H1 (cell line): ENCODE measurements at regions not wholly inside any gene's neighbourhood (a gene's known extent, or its start where the extent isn't known, plus 50 kb on each side); places are given as distances from the start of the nearest gene placed in this dataset.

Experiments
- CTCF ChIA-PET: fragments of 300-600 bp; sonication (Branson Sonifier 250); formaldehyde crosslinking; loops from one replicate; lab custom pipeline; 2021; ENCODE audit not compliant: partially characterized antibody; lab: Charles Lee
- POLR2A ChIA-PET: fragments of 300-600 bp; sonication (Branson Sonifier 250); formaldehyde crosslinking; loops from one replicate; lab custom pipeline; 2021; ENCODE audit warnings: inconsistent platforms; ENCODE audit not compliant: partially characterized antibody; lab: Charles Lee
- DNase-seq, 2 experiments: peaks; one replicate each; pipeline versions ENCODE4 v3.0.0 to v3.0.0-alpha.2; 2010 to 2022; ENCODE audit warnings: low spot score in 2 of 2, low read depth in 1 of 2, mixed read lengths in 1 of 2
- FAIRE-seq: peaks from 2 replicates; lab custom pipeline; 2011; peaks lifted over from hg19 to GRCh38; lab: Jason Lieb, UNC
- H2AFZ ChIP-seq: 2 replicates; pipeline ENCODE4 v1.8.1; 2012; ENCODE audit warnings: low read length, inconsistent platforms
- H2AK5ac ChIP-seq: 2 replicates; pipeline ENCODE4 v1.6.1; 2013; ENCODE audit warnings: low read depth, low read length
- H2BK120ac ChIP-seq: replicated peaks from 2 replicates; pipeline ENCODE3; 2013; ENCODE audit warnings: low read depth, low read length, inconsistent platforms
- H2BK12ac ChIP-seq: 2 replicates; pipeline ENCODE4 v1.6.1; 2013; ENCODE audit warnings: low read depth, low read length
- H2BK15ac ChIP-seq: 2 replicates; pipeline ENCODE4 v1.6.1; 2013; ENCODE audit warnings: low read length
- H2BK20ac ChIP-seq: 2 replicates; pipeline ENCODE4 v1.6.1; 2013; ENCODE audit warnings: low read length
- H2BK5ac ChIP-seq: 2 replicates; pipeline ENCODE4 v1.6.1; 2013; ENCODE audit warnings: low read depth, low read length
- H3K14ac ChIP-seq: 2 replicates; pipeline ENCODE4 v1.6.1; 2013; ENCODE audit warnings: inconsistent platforms; ENCODE audit not compliant: insufficient read length
- H3K18ac ChIP-seq: 2 replicates; pipeline ENCODE4 v1.6.1; 2013; ENCODE audit warnings: low read length; ENCODE audit errors: extremely low read depth
- H3K23ac ChIP-seq: 2 replicates; pipeline ENCODE4 v1.6.1; 2013; ENCODE audit warnings: inconsistent platforms; ENCODE audit not compliant: insufficient read length
- H3K23me2 ChIP-seq: 2 replicates; pipeline ENCODE4 v1.6.1; 2013; ENCODE audit warnings: low read depth, low read length
- H3K27ac ChIP-seq: 2 replicates; pipeline ENCODE4 v1.6.1; 2011; ENCODE audit warnings: low read depth, low read length, inconsistent platforms
- H3K27me3 ChIP-seq, 4 experiments: replicated peaks in 1 of 4; 1 replicate in 1 of 4; 2 replicates in 3 of 4; pipeline versions ENCODE4 v1.6.1 to v1.8.1; 2011 to 2013; ENCODE audit warnings: low read length in 3 of 4, mild to moderate bottlenecking in 3 of 4, inconsistent platforms in 2 of 4, mixed read lengths in 2 of 4, moderate library complexity in 1 of 4; ENCODE audit not compliant: control insufficient read depth in 3 of 4, insufficient read depth in 3 of 4; ENCODE audit errors: extremely low read depth in 1 of 4
- H3K36me3 ChIP-seq, 4 experiments: 2 replicates each; pipeline versions ENCODE4 v1.6.1 to v1.8.1; 2011 to 2013; ENCODE audit warnings: mild to moderate bottlenecking in 4 of 4, low read length in 3 of 4, moderate library complexity in 2 of 4, control low read depth in 1 of 4, inconsistent platforms in 1 of 4; ENCODE audit not compliant: insufficient read depth in 4 of 4, control insufficient read depth in 2 of 4
- H3K4ac ChIP-seq: replicated peaks from 2 replicates; pipeline ENCODE3; 2013; ENCODE audit warnings: low read length, low read depth, mixed read lengths, inconsistent platforms; ENCODE audit not compliant: insufficient read length
- H3K4me1 ChIP-seq, 4 experiments: replicated peaks in 1 of 4; 1 replicate in 1 of 4; 2 replicates in 3 of 4; pipeline versions ENCODE4 v1.6.1 to v1.8.1; 2011 to 2013; ENCODE audit warnings: low read length in 3 of 4, inconsistent platforms in 2 of 4, mixed read lengths in 1 of 4; ENCODE audit not compliant: insufficient read depth in 4 of 4, control insufficient read depth in 3 of 4
- H3K4me2 ChIP-seq, 2 experiments: 2 replicates each; pipeline versions ENCODE4 v1.6.1 to v1.8.1; 2011 to 2013; ENCODE audit warnings: low read depth in 2 of 2, low read length in 2 of 2, control low read depth in 1 of 2, inconsistent platforms in 1 of 2, mild to moderate bottlenecking in 1 of 2; ENCODE audit not compliant: insufficient read depth in 1 of 2
- H3K4me3 ChIP-seq, 4 experiments: fragments of 200-600, 300-600 bp in 1 of 4; sonication (generic), shearing (Covaris generic), sonication (Bioruptor Twin) in 1 of 4; 2 replicates each; pipeline versions ENCODE4 v1.5.1 to v1.8.1; 2011 to 2016; ENCODE audit warnings: low read length in 4 of 4, low read depth in 3 of 4, control low read depth in 2 of 4, inconsistent platforms in 2 of 4, mild to moderate bottlenecking in 2 of 4, mixed read lengths in 1 of 4, moderate library complexity in 1 of 4; ENCODE audit not compliant: insufficient read depth in 2 of 4; ENCODE audit errors: extremely low read depth in 1 of 4
- H3K56ac ChIP-seq: replicated peaks from 2 replicates; pipeline ENCODE3; 2013; ENCODE audit warnings: low read depth, mild to moderate bottlenecking, mixed read lengths, low read length, inconsistent platforms; ENCODE audit not compliant: insufficient read length
- H3K79me1 ChIP-seq: 2 replicates; pipeline ENCODE4 v1.6.1; 2013; ENCODE audit warnings: low read depth, low read length, control low read depth
- H3K79me2 ChIP-seq, 2 experiments: 2 replicates each; pipeline versions ENCODE4 v1.6.1 to v1.8.1; 2012 to 2013; ENCODE audit warnings: low read length in 2 of 2, mild to moderate bottlenecking in 2 of 2, inconsistent platforms in 1 of 2; ENCODE audit not compliant: insufficient read depth in 2 of 2, control insufficient read depth in 1 of 2
- H3K9ac ChIP-seq, 4 experiments: replicated peaks in 1 of 4; 1 replicate in 1 of 4; 2 replicates in 3 of 4; pipeline versions ENCODE4 v1.6.1 to v1.8.1; 2011 to 2013; ENCODE audit warnings: low read depth in 3 of 4, low read length in 3 of 4, control low read depth in 2 of 4, mild to moderate bottlenecking in 2 of 4, moderate library complexity in 2 of 4, inconsistent platforms in 1 of 4; ENCODE audit errors: extremely low read depth in 1 of 4
- H3K9me3 ChIP-seq, 2 experiments: 2 replicates each; pipeline versions ENCODE4 v1.6.1 to v1.8.1; 2012 to 2013; ENCODE audit warnings: mild to moderate bottlenecking in 2 of 2, moderate library complexity in 2 of 2, control low read depth in 1 of 2, inconsistent platforms in 1 of 2, low read depth in 1 of 2, low read length in 1 of 2, mixed read lengths in 1 of 2; ENCODE audit not compliant: insufficient read depth in 2 of 2
- H4K20me1 ChIP-seq, 2 experiments: replicated peaks in 1 of 2; 2 replicates each; pipeline versions ENCODE3 to v1.8.1; 2011 to 2013; ENCODE audit warnings: inconsistent platforms in 2 of 2, low read length in 2 of 2, mild to moderate bottlenecking in 1 of 2; ENCODE audit not compliant: insufficient read depth in 2 of 2, control insufficient read depth in 1 of 2
- H4K5ac ChIP-seq: 2 replicates; pipeline ENCODE4 v1.6.1; 2013; ENCODE audit warnings: low read length, low read depth, mixed read lengths, inconsistent platforms; ENCODE audit not compliant: insufficient read length
- H4K8ac ChIP-seq: 2 replicates; pipeline ENCODE4 v1.8.0; 2013; ENCODE audit warnings: mild to moderate bottlenecking, moderate library complexity, low read length, inconsistent platforms; ENCODE audit not compliant: insufficient read depth; ENCODE audit errors: extremely low read depth
- H4K91ac ChIP-seq: replicated peaks from 2 replicates; pipeline ENCODE3; 2013; ENCODE audit warnings: low read length, mixed read lengths, inconsistent platforms; ENCODE audit not compliant: insufficient read length
- HDAC2 ChIP-seq, 2 experiments: fragments of 300-600 bp in 1 of 2; sonication (generic) in 1 of 2; IDR thresholded peaks; 2 replicates each; pipeline ENCODE4 v1.6.1; 2011 to 2012; ENCODE audit warnings: low read depth in 2 of 2, low read length in 2 of 2, mild to moderate bottlenecking in 2 of 2, moderate library complexity in 2 of 2, borderline replicate concordance in 1 of 2, inconsistent platforms in 1 of 2
- PHF8 ChIP-seq: fragments of 200-600 bp; sonication (generic); conservative IDR thresholded peaks from 2 replicates; pipeline ENCODE4 v1.7.1; 2012; ENCODE audit warnings: low read depth, mild to moderate bottlenecking, inconsistent platforms, low read length, moderate library complexity
- POU5F1 ChIP-seq: IDR thresholded peaks from 2 replicates; pipeline ENCODE4 v1.6.1; 2011; ENCODE audit warnings: low read depth, mild to moderate bottlenecking, low read length, moderate library complexity
- RFX5 ChIP-seq: IDR thresholded peaks from 2 replicates; pipeline ENCODE4 v1.6.1; 2011; ENCODE audit warnings: low read depth, low read length, improper control_type of control experiment, borderline replicate concordance
- TCF12 ChIP-seq: IDR thresholded peaks from 2 replicates; pipeline ENCODE4 v1.6.1; 2011; ENCODE audit warnings: low read depth, mild to moderate bottlenecking, low read length
- YY1 ChIP-seq: IDR thresholded peaks from 2 replicates; pipeline ENCODE4 v1.6.1; 2011; ENCODE audit warnings: low read depth, mild to moderate bottlenecking, low read length
- WGBS, 2 experiments: shearing (Covaris generic) in 1 of 2; methylation state at CpG; one replicate each; pipeline versions ENCODE4 v1.1.6 to v1.1.7; 2013 to 2015; ENCODE audit warnings: low lambda C conversion rate in 2 of 2, mixed read lengths in 2 of 2, inconsistent platforms in 1 of 2, low coverage in 1 of 2, missing lambda C conversion rate in 1 of 2; ENCODE audit not compliant: insufficient replicate concordance in 2 of 2, insufficient coverage in 1 of 2, insufficient read length in 1 of 2; ENCODE audit errors: extremely low coverage in 1 of 2, missing lambda C conversion rate in 1 of 2; 5-methylcytosine and 5-hydroxymethylcytosine counted together

- no peak for TF ChIP-seq POU5F1
Observed at GRCh38 chrX:148416142-148416541, 84.3 kb upstream of the AFF2 start (continued).

GRCh38 chrX:148416931-148417330 is 83.5 kb upstream of the AFF2 start:
- no peak overlapping the region for H3K4ac ChIP-seq

More at GRCh38 chrX:148416931-148417330, 83.5 kb upstream of the AFF2 start:
- no peak for TF ChIP-seq PHF8
- TF ChIP-seq TCF12: no peak
- no peak for TF ChIP-seq POU5F1
- no peak for TF ChIP-seq RFX5
- no peak for TF ChIP-seq YY1
- TF ChIP-seq HDAC2 (IDR thresholded peaks at IDR 0.05; ENCODE audit: borderline replicate concordance in 1 of 2, low read depth in 2 of 2, low read length in 2 of 2): no peak
- Histone ChIP-seq H3K4me3 (no peak overlapping the region), H3K27me3 (no peaks in the 10 kb centered on the region), H2BK5ac (no peak overlapping the region), H3K36me3 (no peaks in the 10 kb centered on the region), H4K8ac (no peak overlapping the region), H3K56ac (no peak overlapping the region), H3K18ac (no peak overlapping the region), H3K79me2 (no peaks in the 10 kb centered on the region), H3K79me1 (no peaks in the 10 kb centered on the region), H4K20me1 (no peaks in the 10 kb centered on the region), H3K27ac (no peak overlapping the region), H3K9ac (no peak overlapping the region), H2BK120ac (no peak overlapping the region), H4K91ac (no peak overlapping the region), H3K23ac (no peak overlapping the region), H3K4me1 (no peaks in the 10 kb centered on the region), H4K5ac (no peak overlapping the region), H2BK20ac (no peak overlapping the region), H3K23me2 (no peaks in the 10 kb centered on the region), H2AFZ (no peak overlapping the region), H3K9me3 (no peaks in the 10 kb centered on the region), H3K14ac (no peak overlapping the region), H3K4me2 (no peak overlapping the region), H2AK5ac (no peak overlapping the region), H2BK12ac (no peak overlapping the region), H2BK15ac (no peak overlapping the region)
- ChIA-PET CTCF (interaction anchor here (1.3 to 1.5 kb wide), 2 partner anchors 12 to 37 kb away, joined by 3 to 4 read pairs; no protein-coding TSS in a partner anchor), POLR2A (no interaction called here)
- FAIRE-seq: no peak
- no peak for DNase-seq
- 93% methylated on average over 4 of the region's 4 CpGs; no CpG with 5 or more reads in 1 of the 2 experiments for WGBS, 2 experiments
